ENCODE measurements at regions not wholly inside any gene's neighbourhood (a gene's known extent, or its start where the extent isn't known, plus 50 kb on each side); places are given as distances from the start of the nearest gene placed in this dataset.

DNA sequence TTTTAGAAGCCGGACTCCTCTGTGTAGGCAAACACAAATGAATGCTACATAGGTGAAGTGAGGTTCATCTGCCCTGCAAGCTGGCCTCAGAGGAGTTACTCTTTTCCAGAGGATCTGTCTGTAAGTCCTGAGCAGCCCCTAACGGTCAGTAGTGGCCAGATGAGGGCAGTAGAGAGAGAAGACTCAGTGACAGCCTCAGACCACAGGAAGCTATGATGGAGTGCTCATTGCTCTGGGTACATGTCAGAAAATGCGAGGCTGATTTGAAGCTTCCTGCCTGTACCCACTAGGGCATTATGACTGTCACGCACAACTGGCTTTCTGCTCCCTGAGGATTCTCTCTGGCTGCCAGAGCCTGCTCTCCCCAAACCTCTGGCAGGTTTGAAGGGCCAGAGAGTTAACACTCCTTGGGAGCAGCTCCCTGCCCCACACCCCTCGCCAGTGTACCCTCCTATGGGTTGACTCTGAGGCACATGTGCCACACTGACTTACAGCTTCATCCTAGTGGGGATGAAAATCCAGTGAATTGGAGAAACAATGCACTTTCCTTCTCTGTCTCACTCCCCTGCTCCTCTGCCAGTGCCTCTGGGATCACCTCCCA, 141.5 kb downstream of the GABRG2 start:
- intact Hi-C loops (cut with micrococcal nuclease): loop anchor here (1.0 to 10.0 kb wide), 5 partner anchors 242 to 1199 kb away; no protein-coding TSS in a partner anchor
- DNase-seq (ENCODE audit: unreplicated experiment): peak; percentile 83
- no peaks in the 10 kb centered on the region for H3K36me3 Mint-ChIP-seq (ENCODE audit: insufficient read depth, unreplicated experiment)
- no peak overlapping the region for H3K27ac Mint-ChIP-seq (ENCODE audit: low read depth, unreplicated experiment)
- H3K4me3 Mint-ChIP-seq (ENCODE audit: unreplicated experiment): no peak overlapping the region
- no peaks in the 10 kb centered on the region for H3K27me3 Mint-ChIP-seq (ENCODE audit: insufficient read depth, unreplicated experiment)
- no peaks in the 10 kb centered on the region for H3K9me3 Mint-ChIP-seq (ENCODE audit: unreplicated experiment)
- POLR2A ChIA-PET: interaction anchor here (0.7 to 1.6 kb wide), 5 partner anchors 9 to 233 kb away, joined by 3 to 7 read pairs (median 3); no protein-coding TSS in a partner anchor
- no TSS peak for BruUV-seq (replicated peaks)
- peaks cover 12% of the 10 kb centered on the region for H3K4me1 Mint-ChIP-seq (ENCODE audit: insufficient read depth, unreplicated experiment)
- CTCF ChIA-PET: interaction anchor here (0.5 to 2.9 kb wide), 48 partner anchors 9 to 1246 kb away, joined by 3 to 21 read pairs (median 4); no protein-coding TSS in a partner anchor
- TF ChIP-seq, protein P1, sequence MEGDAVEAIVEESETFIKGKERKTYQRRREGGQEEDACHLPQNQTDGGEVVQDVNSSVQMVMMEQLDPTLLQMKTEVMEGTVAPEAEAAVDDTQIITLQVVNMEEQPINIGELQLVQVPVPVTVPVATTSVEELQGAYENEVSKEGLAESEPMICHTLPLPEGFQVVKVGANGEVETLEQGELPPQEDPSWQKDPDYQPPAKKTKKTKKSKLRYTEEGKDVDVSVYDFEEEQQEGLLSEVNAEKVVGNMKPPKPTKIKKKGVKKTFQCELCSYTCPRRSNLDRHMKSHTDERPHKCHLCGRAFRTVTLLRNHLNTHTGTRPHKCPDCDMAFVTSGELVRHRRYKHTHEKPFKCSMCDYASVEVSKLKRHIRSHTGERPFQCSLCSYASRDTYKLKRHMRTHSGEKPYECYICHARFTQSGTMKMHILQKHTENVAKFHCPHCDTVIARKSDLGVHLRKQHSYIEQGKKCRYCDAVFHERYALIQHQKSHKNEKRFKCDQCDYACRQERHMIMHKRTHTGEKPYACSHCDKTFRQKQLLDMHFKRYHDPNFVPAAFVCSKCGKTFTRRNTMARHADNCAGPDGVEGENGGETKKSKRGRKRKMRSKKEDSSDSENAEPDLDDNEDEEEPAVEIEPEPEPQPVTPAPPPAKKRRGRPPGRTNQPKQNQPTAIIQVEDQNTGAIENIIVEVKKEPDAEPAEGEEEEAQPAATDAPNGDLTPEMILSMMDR (IDR thresholded peaks at IDR 0.05; ENCODE audit: unreplicated experiment): peak; percentile 71

DNA sequence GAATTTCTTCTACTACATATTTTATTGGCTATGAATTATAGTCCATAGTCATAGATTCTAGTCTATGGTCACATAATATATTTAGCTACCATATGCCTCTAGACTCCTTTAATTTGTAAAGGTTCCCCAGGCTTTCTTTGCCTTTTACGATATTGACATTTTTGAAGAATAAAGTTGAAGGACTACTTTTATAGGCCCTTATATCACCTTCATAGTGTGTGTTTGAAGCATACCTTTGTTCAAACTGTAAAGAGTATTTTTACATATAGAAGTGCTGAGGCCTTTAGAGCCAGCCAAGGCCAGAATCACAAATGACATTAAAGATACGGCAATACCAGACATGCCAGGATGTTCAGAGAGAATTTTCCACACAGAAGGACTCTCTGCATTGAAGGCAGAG, 147.0 kb downstream of the GABRG2 start:
- H3K27me3 Mint-ChIP-seq (ENCODE audit: insufficient read depth, unreplicated experiment): no peaks in the 10 kb centered on the region
- H3K36me3 Mint-ChIP-seq (ENCODE audit: insufficient read depth, unreplicated experiment): no peaks in the 10 kb centered on the region
- no TSS peak for BruUV-seq (replicated peaks)
- intact Hi-C loops (cut with micrococcal nuclease): no loop called here
- ChIA-PET POLR2A (no interaction called here), CTCF (no interaction called here)
- H3K4me3 Mint-ChIP-seq (ENCODE audit: unreplicated experiment): no peak overlapping the region
- TF ChIP-seq, protein P1 (IDR thresholded peaks at IDR 0.05; ENCODE audit: unreplicated experiment): no peak
- H3K27ac Mint-ChIP-seq (ENCODE audit: low read depth, unreplicated experiment): no peak overlapping the region
- peaks cover 1% of the 10 kb centered on the region for H3K4me1 Mint-ChIP-seq (ENCODE audit: insufficient read depth, unreplicated experiment)
- DNase-seq (ENCODE audit: unreplicated experiment): no peak
- no peaks in the 10 kb centered on the region for H3K9me3 Mint-ChIP-seq (ENCODE audit: unreplicated experiment)

DNA sequence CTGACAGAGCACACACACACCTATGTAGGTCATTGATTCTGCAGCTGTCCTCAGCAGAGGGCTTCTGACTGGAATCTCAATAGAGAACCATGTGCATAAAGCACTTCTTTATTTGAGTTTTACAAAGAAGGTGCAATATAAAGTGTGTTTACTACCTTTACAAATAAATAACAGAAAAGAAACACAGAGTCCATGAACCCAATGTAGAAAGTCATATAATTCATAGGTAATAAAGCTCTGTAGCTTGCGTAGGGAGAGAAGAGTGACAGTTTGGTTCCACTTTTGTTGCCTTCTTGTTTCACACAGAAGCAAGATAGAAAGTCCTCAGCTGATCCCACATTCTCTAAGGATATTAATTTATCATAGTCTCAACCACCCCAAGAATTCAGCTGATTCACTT, 149.5 kb downstream of the GABRG2 start:
- BruUV-seq (replicated peaks): no TSS peak
- intact Hi-C loops (cut with micrococcal nuclease): no loop called here
- Mint-ChIP-seq H3K27me3 (ENCODE audit: insufficient read depth, unreplicated experiment) (no peaks in the 10 kb centered on the region), H3K9me3 (ENCODE audit: unreplicated experiment) (no peaks in the 10 kb centered on the region), H3K4me1 (ENCODE audit: insufficient read depth, unreplicated experiment) (no peaks in the 10 kb centered on the region), H3K36me3 (ENCODE audit: insufficient read depth, unreplicated experiment) (no peaks in the 10 kb centered on the region), H3K4me3 (ENCODE audit: unreplicated experiment) (no peak overlapping the region), H3K27ac (ENCODE audit: low read depth, unreplicated experiment) (no peak overlapping the region)
- no peak for DNase-seq (ENCODE audit: unreplicated experiment)
- CTCF ChIA-PET: interaction anchor here (0.6 to 2.7 kb wide), 3 partner anchors 8 to 686 kb away, joined by 3 to 21 read pairs (median 3); no protein-coding TSS in a partner anchor
- POLR2A ChIA-PET: interaction anchor here (0.6 to 1.4 kb wide), 2 partner anchors 8 to 1119 kb away, joined by 3 read pairs; no protein-coding TSS in a partner anchor
- TF ChIP-seq, protein P1 (IDR thresholded peaks at IDR 0.05; ENCODE audit: unreplicated experiment): no peak

DNA sequence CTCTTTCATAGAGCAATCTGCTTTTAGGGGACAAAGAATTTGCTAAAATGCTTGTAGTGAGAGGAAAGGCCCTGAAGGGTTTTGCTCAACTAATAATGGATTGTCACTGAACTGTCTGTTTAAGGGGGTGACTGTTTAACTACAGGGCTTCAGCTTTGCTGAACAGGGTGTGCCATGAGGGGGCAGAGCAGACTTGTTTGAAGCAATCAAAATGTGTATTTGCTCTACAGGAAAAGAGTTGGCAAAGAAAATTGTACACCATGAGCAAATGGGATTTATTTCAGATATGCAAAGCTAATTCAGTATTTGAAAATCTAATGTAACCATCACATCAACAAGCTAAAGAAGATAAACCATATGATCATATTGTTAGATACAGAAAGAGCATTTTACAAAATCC, 154.3 kb downstream of the GABRG2 start:
- Mint-ChIP-seq H3K27me3 (ENCODE audit: insufficient read depth, unreplicated experiment) (no peaks in the 10 kb centered on the region), H3K36me3 (ENCODE audit: insufficient read depth, unreplicated experiment) (no peaks in the 10 kb centered on the region), H3K27ac (ENCODE audit: low read depth, unreplicated experiment) (no peak overlapping the region), H3K9me3 (ENCODE audit: unreplicated experiment) (peaks cover 7% of the 10 kb centered on the region), H3K4me3 (ENCODE audit: unreplicated experiment) (no peak overlapping the region), H3K4me1 (ENCODE audit: insufficient read depth, unreplicated experiment) (peaks cover 10% of the 10 kb centered on the region)
- ChIA-PET CTCF (interaction anchor here (0.6 to 1.2 kb wide), 6 partner anchors 11 to 1177 kb away, joined by 3 to 5 read pairs (median 4); no protein-coding TSS in a partner anchor), POLR2A (interaction anchor here (1.4 kb wide), 1 partner anchor 10 kb away, joined by 3 read pairs; no protein-coding TSS in a partner anchor)
- TF ChIP-seq, protein P1 (IDR thresholded peaks at IDR 0.05; ENCODE audit: unreplicated experiment): no peak
- no TSS peak for BruUV-seq (replicated peaks)
- intact Hi-C loops (cut with micrococcal nuclease): no loop called here
- no peak for DNase-seq (ENCODE audit: unreplicated experiment)

Data from MCF 10A (cell line).